CD4-positive, alpha-beta T cell (primary cell): ENCODE measurements at regions not wholly inside any gene's neighbourhood (a gene's known extent, or its start where the extent isn't known, plus 50 kb on each side); places are given as distances from the start of the nearest gene placed in this dataset.

ENCODE experiments used
- ATAC-seq: fragments of 200-7000 bp; cut with Tn5 transposase; one replicate; pipeline ENCODE4 v1.10.0; 2022; ENCODE audit warnings: mild to moderate bottlenecking; ENCODE audit not compliant: poor library complexity
- CTCF ChIA-PET: fragments of 350-600 bp; sonication (Branson Sonifier 250); formaldehyde crosslinking; loops from one replicate; lab custom pipeline; 2021; ENCODE audit warnings: antibody characterized with exemption, inconsistent platforms; lab: Charles Lee
- POLR2A ChIA-PET: fragments of 350-600 bp; sonication (Branson Sonifier 250); formaldehyde crosslinking; loops from one replicate; lab custom pipeline; 2021; ENCODE audit warnings: antibody characterized with exemption, inconsistent platforms; lab: Charles Lee
- DNase-seq, 14 experiments: peaks; one replicate each; pipeline ENCODE4 v3.0.0-alpha.2; 2013 to 2020; ENCODE audit warnings: mixed read lengths in 2 of 14
- H3K27ac ChIP-seq, 2 donors: one replicate each; pipeline versions ENCODE4 v1.5.1 to v1.7.0; 2013; ENCODE audit warnings: low read length in 2 of 2, low read depth in 1 of 2, mild to moderate bottlenecking in 1 of 2
- H3K27me3 ChIP-seq, 2 experiments: 1 replicate in 1 of 2; 2 replicates in 1 of 2; pipeline versions ENCODE4 v1.6.1 to v1.7.0; 2013; ENCODE audit warnings: low read length in 2 of 2, control low read depth in 1 of 2, mild to moderate bottlenecking in 1 of 2, moderate library complexity in 1 of 2; ENCODE audit not compliant: insufficient read depth in 2 of 2, control insufficient read depth in 1 of 2
- H3K36me3 ChIP-seq: one replicate; pipeline ENCODE4 v1.6.1; 2013; ENCODE audit warnings: low read length, control low read depth; ENCODE audit not compliant: insufficient read depth
- H3K4me1 ChIP-seq: one replicate; pipeline ENCODE4 v1.6.1; 2013; ENCODE audit warnings: low read length, control low read depth; ENCODE audit not compliant: insufficient read depth
- H3K4me3 ChIP-seq: one replicate; pipeline ENCODE4 v1.5.1; 2013; ENCODE audit warnings: mild to moderate bottlenecking, low read length, moderate library complexity
- H3K9me3 ChIP-seq, 2 experiments: 1 replicate in 1 of 2; 2 replicates in 1 of 2; pipeline versions ENCODE4 v1.6.1 to v1.7.0; 2013; ENCODE audit warnings: low read length in 2 of 2, mild to moderate bottlenecking in 2 of 2, control low read depth in 1 of 2, moderate library complexity in 1 of 2; ENCODE audit not compliant: control insufficient read depth in 1 of 2, insufficient read depth in 1 of 2
- H3K27ac Mint-ChIP-seq: one replicate; pipeline ENCODE4 v1.8.0; 2020; ENCODE audit warnings: mixed read lengths
- H3K27me3 Mint-ChIP-seq: one replicate; pipeline ENCODE4 v1.8.0; 2021; ENCODE audit warnings: mixed read lengths
- H3K36me3 Mint-ChIP-seq: one replicate; pipeline ENCODE4 v1.8.0; 2021; ENCODE audit warnings: low read depth, mixed read lengths
- H3K4me1 Mint-ChIP-seq: one replicate; pipeline ENCODE4 v1.8.0; 2021; ENCODE audit warnings: low read depth, mixed read lengths
- H3K4me3 Mint-ChIP-seq: one replicate; pipeline ENCODE4 v1.8.0; 2020; ENCODE audit warnings: mild to moderate bottlenecking, mixed read lengths
- H3K9me3 Mint-ChIP-seq: one replicate; pipeline ENCODE4 v1.8.0; 2020; ENCODE audit warnings: mixed read lengths
- CTCF ChIP-seq: fragments of 200-600 bp; IDR thresholded peaks from one replicate; pipeline ENCODE4 v1.8.0; 2022; ENCODE audit warnings: antibody characterized with exemption, mild to moderate bottlenecking
- intact Hi-C, 2 experiments: fragments of 100-400 bp; cut with DNase I in 1 of 2; cut with micrococcal nuclease in 1 of 2; formaldehyde crosslinking; loops; one replicate each; pipeline versions ENCODE4 v1.15.1 to v1.9.0; 2023 to 2025; cut with DNase I, micrococcal nuclease

- Mint-ChIP-seq H3K4me3 (no peak overlapping the region), H3K27me3 (no peaks in the 10 kb centered on the region), H3K9me3 (no peaks in the 10 kb centered on the region), H3K27ac (no peak overlapping the region), H3K36me3 (no peaks in the 10 kb centered on the region), H3K4me1 (no peaks in the 10 kb centered on the region)
- no peak for TF ChIP-seq CTCF
- Histone ChIP-seq H3K27me3 (no peaks in the 10 kb centered on the region), H3K4me1 (no peaks in the 10 kb centered on the region), H3K36me3 (no peaks in the 10 kb centered on the region), H3K27ac (no peak overlapping the region), H3K9me3 (peaks cover 0 to 40% of the 10 kb centered on the region in 2 experiments), H3K4me3 (no peak overlapping the region)
- CTCF ChIA-PET, result no interaction called here
- POLR2A ChIA-PET, result no interaction called here
- intact Hi-C loops, result no loop called here
- no peak for ATAC-seq
- no peak for DNase-seq
These were observed 248.8 kb downstream of the TTLL2 start for GRCh38 chr6:167573461-167574215.

GRCh38 chr6:167574431-167575151 is 249.7 kb downstream of the TTLL2 start:
- H3K4me1 ChIP-seq, result no peaks in the 10 kb centered on the region
- H3K4me3 Mint-ChIP-seq, result no peak overlapping the region
- CTCF ChIA-PET, result no interaction called here
- POLR2A ChIA-PET, result no interaction called here
- H3K4me1 Mint-ChIP-seq, result no peaks in the 10 kb centered on the region
- no peak overlapping the region for H3K27ac ChIP-seq
- no peaks in the 10 kb centered on the region for H3K36me3 Mint-ChIP-seq
- peaks cover 0 to 36% of the 10 kb centered on the region in 2 experiments for H3K9me3 ChIP-seq
- intact Hi-C loops, result no loop called here
- no peaks in the 10 kb centered on the region for H3K36me3 ChIP-seq
- H3K27me3 ChIP-seq, result peaks cover 0 to 4% of the 10 kb centered on the region in 2 experiments
- no peak overlapping the region for H3K27ac Mint-ChIP-seq
- no peak for DNase-seq
- H3K4me3 ChIP-seq, result no peak overlapping the region
- TF ChIP-seq CTCF, result no peak
- no peak for ATAC-seq
- no peaks in the 10 kb centered on the region for H3K9me3 Mint-ChIP-seq
- H3K27me3 Mint-ChIP-seq, result peaks cover 3% of the 10 kb centered on the region

GRCh38 chr6:167575158-167575696 is 250.3 kb downstream of the TTLL2 start:
- no peaks in the 10 kb centered on the region for H3K36me3 ChIP-seq
- DNase-seq, result no peak

More at GRCh38 chr6:167575158-167575696, 250.3 kb downstream of the TTLL2 start:
- Mint-ChIP-seq H3K4me3 (no peak overlapping the region), H3K36me3 (no peaks in the 10 kb centered on the region), H3K9me3 (no peaks in the 10 kb centered on the region), H3K27me3 (peaks cover 6% of the 10 kb centered on the region), H3K4me1 (no peaks in the 10 kb centered on the region), H3K27ac (no peak overlapping the region)
- no peaks in the 10 kb centered on the region for H3K4me1 ChIP-seq
- TF ChIP-seq CTCF, result no peak
- H3K27ac ChIP-seq, result no peak overlapping the region
- no peak overlapping the region for H3K4me3 ChIP-seq
- no peak for ATAC-seq
- ChIA-PET CTCF (no interaction called here), POLR2A (no interaction called here)
- intact Hi-C loops, result no loop called here
- H3K27me3 ChIP-seq, result peaks cover 0 to 4% of the 10 kb centered on the region in 2 experiments
- peaks cover 0 to 35% of the 10 kb centered on the region in 2 experiments for H3K9me3 ChIP-seq
